ENCODE measurements at regions not wholly inside any gene's neighbourhood (a gene's known extent, or its start where the extent isn't known, plus 50 kb on each side); places are given as distances from the start of the nearest gene placed in this dataset.

GRCh38 chr12:19850346-19851065 lies 411.2 kb downstream of the AEBP2 start:
- TF ChIP-seq CTCF (IDR thresholded peaks at IDR 0.05; ENCODE audit: low read depth, low read length, missing input control) (no peak), JUND (IDR thresholded peaks at IDR 0.05) (no peak), MAX (IDR thresholded peaks at IDR 0.05) (no peak), TAF1 (conservative IDR thresholded peaks at IDR 0.05) (no peak), ATF3 (IDR thresholded peaks at IDR 0.05) (no peak), GABPA (IDR thresholded peaks at IDR 0.05 in 1 of 2, conservative IDR thresholded peaks at IDR 0.05 in 1 of 2) (no peak), SP1 (IDR thresholded peaks at IDR 0.05) (no peak), REST (IDR thresholded peaks at IDR 0.05) (no peak)
